AG08395 (cell line): ENCODE measurements at regions not wholly inside any gene's neighbourhood (a gene's known extent, or its start where the extent isn't known, plus 50 kb on each side); places are given as distances from the start of the nearest gene placed in this dataset.
"Not testable (repeated sequence)": the region's sequence is repeated elsewhere in the genome, so short reads cannot be mapped to it uniquely, and the experiment has no call there.

Experiments used
- DNase-seq: peaks from one replicate; pipeline ENCODE4 v3.0.0; 2012; ENCODE audit warnings: mixed read lengths, low spot score

DNA sequence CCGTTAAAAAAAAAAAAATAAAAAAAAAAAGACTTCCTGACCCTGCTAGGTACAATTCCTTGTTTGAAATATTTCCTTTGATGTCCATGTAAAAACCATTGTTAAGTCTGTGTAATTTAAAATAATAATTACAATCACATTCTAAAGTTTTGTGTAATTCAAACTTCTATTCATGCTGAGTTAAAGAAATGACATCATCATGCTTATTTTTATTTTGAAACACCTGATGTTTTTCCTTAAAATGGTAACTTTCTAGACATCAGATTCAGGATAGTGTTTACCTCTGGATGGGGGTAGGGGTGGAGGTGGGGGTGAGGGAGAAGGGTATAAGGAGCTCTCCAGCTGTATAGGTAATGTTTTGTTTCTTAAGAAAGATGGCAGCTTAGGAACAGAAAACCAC, 92.8 kb downstream of the ADCYAP1 start:
- DNase-seq = no peak

DNA sequence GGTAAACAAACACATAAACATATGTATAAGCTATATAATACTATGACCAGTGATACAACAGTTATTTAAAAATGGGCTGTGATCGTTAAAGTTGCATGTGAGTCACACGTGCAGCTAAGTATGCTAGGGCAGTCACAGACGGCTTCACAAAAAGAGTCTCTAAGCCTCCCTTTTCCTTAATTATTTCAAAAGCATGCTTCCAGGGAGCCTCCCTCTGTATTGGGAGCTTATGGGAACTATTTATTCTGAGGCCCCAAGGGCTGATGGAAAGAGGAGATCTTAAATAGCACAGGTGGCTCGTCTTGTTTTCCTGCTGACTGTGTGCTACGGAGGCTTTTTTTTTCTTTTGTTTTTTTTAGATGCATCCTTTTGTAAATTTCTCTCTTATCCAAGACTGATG, 94.3 kb downstream of the ADCYAP1 start:
- DNase-seq = no peak

DNA sequence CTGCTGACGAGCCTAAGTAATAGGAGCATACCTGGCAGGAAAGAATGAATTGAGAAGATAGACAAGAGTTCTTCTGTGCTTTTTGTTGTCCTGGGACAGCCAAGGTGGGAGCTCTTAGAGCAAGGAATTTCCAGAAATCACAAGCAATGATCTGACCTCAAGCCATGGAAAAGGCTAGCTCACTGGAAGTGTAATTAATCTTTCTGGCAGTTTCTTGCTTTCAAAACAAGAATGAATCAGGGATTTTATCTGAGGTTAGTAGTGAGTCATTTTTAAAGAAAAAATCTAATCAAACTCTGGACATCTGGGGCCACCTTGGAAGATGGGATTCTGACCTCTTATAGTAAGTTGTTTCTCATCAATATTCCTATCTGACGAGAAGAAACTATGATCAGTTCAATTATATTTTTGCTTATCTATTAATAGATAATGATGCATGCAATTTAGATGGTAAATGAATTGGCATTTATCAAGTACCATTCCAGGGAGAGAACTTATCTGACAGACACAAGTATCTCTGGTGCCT, 98.0 kb downstream of the ADCYAP1 start:
- DNase-seq = no peak

DNA sequence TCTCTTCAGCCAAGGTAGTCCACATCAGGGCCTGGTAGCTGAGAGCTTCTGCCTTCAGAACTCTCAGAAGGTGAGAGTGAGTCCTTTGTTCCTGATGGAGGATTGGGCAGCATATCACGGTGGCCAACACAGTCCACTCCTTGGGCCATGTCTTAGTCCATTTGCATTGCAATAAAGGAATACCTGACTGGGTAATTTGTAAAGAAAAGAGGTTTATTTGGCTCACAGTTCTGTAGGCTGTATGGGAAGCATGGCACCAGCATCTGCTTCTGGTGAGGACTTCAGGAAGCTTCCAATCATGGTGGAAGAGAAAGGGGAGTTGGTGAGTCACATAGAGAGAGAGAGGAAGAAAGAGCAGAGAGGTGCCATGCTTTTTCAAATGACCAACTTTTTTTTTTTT, 98.8 kb downstream of the ADCYAP1 start:
- no peak for DNase-seq

- DNase-seq = no peak
Measured at GRCh38 chr18:1006304-1006703, 101.6 kb downstream of the ADCYAP1 start.

GRCh38 chr18:1006965-1007364, 102.3 kb downstream of the ADCYAP1 start:
- DNase-seq = no peak

- DNase-seq = no peak
Measured at GRCh38 chr18:1011349-1011748, 106.7 kb downstream of the ADCYAP1 start.

GRCh38 chr18:1012775-1013174, 108.1 kb downstream of the ADCYAP1 start:
- no peak for DNase-seq

- no peak for DNase-seq
Measured at GRCh38 chr18:1013951-1014350, 109.3 kb downstream of the ADCYAP1 start.

- no peak for DNase-seq
Measured at GRCh38 chr18:1014509-1014908, 109.8 kb downstream of the ADCYAP1 start.

DNA sequence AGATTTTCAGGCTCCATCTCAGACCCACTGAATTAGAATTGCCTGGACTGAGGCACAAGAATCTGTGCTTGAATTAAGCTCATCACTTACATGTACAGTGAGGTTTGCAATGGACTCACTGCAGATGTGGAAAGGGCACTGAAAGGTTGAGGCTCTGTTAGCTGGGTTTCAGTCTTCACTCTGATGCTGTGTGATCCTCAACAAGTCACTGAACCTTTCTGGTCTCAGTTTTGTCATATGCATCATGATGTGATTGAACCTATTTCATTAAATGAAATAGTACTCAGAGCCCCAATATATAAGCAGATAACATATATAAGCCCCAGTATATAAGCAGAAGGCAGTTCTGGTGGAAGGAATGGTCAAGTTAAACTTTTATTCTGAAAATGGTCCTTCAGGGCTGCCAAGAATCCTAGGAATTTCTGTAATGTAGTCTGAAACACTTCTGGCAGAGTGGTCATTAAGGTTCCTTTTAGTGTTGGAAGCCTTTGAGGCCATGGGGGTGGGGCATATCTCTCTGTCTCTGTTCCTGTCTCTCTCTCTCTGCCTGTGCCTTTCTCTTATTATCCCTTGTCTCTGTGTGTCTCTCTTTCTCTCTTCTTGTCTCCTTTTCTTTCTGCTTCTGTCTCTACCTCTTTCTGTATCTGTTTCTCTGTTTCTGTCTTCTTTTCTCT, 110.4 kb downstream of the ADCYAP1 start:
- DNase-seq = no peak

GRCh38 chr18:1015777-1016176, 111.1 kb downstream of the ADCYAP1 start:
- DNase-seq = no peak

DNA sequence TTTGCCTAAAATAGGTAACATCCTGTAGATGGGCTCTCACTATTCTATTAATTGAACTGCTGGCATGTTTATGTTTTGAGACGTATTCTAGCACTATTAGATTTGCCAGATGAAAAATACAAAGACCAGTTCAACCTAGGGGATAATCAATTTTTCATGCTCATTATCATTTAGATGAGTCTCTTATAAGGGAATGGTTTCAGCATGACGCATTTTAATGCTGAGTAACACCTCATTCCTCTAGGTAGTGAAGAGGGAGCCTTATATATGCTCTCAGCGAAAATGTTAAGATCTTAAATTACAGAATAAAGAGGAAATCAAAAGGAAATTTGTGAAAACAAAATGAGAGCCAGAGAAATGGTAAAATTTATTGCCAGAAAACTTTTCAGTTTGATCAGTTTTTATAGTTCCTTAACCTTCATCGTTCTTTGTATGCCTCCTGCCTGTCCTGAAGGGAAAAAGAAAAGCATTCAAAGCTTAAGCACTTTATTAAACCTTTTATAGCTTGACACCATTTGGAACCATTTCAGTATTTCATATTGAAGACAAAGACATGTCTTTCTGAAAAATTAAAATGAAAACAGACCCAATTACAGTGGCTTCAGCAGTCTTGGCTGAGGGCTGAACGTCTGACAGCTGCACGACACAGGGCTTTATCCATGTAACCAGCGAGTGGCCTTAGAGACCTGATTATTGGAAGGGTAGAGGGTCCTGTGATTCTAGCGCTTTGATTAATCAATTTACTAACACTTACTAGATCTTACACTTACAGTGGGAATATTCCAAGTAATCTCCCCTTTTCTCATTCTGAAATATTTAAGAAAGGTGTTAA, 112.8 kb downstream of the ADCYAP1 start:
- DNase-seq = no peak

- DNase-seq = no peak
Measured at GRCh38 chr18:1018181-1018681, 113.6 kb downstream of the ADCYAP1 start.

- DNase-seq = no peak
Measured at GRCh38 chr18:1019191-1019590, 114.5 kb downstream of the ADCYAP1 start.

DNA sequence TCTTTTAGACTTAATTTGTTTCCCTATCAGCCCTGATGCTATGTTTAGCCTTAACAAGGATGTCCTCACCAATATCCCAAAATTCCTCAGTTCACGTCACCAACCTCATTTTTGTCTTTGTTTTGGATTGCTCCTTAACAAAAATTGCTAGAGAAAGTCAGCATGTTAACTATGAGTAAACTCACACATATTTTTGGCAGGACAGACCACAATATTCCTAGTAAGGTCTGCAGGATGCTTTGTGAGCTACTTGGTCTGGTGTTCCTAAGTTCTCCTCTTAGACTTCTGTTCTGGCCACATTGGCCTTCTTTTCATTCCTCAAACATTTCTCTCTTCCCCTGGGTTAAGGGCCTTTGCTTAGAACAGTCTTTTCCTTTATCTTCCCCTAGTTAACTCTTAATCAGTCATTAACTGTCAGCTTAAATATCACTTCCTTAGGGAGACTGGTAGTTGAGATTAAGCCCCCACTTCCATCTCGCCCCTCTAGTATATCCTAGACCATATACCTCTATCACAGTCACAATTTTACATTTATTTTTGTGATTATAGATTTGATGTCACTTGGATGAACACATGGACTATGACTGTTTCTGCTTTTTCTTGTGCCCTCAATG, 116.2 kb downstream of the ADCYAP1 start:
- DNase-seq = no peak

DNA sequence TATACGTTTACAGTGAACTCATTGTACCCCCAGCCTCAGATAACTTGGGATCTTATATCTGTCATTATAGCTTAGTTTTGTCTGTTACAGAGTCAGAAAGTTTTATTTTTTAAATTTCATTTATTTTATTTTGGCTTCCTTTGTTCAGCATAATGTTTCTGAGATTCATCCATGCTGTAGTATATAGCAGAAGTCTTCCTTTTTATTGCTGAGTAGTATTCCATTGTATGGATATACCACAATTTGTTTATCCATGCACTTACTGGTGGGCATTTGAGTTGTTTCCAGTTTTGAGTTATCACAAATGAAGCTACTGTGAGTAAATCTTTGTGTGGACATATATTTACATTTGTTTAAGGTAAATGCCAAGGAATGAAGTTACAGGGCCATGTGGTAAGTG, 122.3 kb downstream of the ADCYAP1 start:
- no peak for DNase-seq

GRCh38 chr18:1033092-1033491, 128.4 kb downstream of the ADCYAP1 start:
- not testable (repeated sequence) for DNase-seq

DNA sequence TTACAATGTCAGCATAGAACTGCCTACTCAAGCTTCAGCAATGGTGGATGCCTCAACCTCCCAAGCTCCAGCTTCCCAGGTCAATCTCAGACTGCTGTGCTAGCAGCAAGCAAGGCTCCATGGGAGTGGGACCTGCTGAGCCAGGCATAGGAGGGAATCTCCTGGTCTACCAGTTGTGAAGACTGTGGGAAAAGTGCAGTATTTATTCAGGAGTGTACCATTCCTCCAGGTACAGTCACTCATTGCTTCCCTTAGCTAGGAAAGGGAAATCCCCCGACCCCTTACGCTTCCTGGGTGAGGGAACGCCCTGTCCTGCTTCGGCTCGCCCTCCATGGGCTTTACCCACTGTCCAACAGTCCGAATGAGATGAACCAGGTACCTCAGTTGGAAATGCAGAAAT, 130.3 kb downstream of the ADCYAP1 start:
- no peak for DNase-seq

DNA sequence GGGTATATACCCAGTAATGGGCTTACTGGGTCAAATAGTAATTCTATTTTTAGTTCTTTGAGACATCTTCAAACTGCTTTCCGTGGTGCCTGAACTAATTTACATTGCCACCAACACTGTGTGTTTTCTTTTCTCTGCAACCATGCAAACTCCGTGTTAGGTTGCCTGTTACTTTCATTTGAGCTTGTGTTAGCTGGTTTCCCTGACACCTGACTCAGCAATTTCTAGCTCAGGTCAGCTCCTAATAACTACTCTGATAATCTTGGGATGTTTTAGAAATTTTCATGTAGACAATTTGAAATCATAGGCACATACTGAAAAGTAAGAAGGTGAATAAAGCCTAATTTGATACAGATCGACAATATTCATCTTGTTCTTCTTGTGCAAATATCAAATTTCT, 132.3 kb downstream of the ADCYAP1 start:
- no peak for DNase-seq

DNA sequence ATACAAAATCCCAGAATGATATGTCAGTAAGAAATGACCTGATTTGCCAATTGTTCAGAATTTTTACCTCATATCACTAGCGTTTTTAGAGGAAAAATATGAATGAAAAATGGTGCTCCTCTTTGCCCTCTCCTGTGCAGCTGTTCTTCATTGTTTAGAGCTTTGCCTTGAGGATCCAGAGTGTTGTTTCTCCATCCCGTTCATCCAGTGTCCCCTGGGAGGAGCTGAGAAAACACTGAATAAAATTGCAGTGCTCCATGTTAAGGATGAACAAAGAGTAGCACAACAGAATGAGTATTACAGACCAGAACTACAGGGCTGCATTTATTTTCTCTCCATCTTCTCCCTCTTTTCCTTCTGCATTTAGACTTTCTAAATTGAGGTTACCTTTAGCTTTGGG, 133.1 kb downstream of the ADCYAP1 start:
- DNase-seq = no peak

GRCh38 chr18:1039421-1039820, 134.8 kb downstream of the ADCYAP1 start:
- no peak for DNase-seq

- DNase-seq = not testable (repeated sequence)
Measured at GRCh38 chr18:1043039-1043438, 138.4 kb downstream of the ADCYAP1 start.
